Liver (tissue), 8 donors: ENCODE measurements at regions not wholly inside any gene's neighbourhood (a gene's known extent, or its start where the extent isn't known, plus 50 kb on each side); places are given as distances from the start of the nearest gene placed in this dataset.

Experiments used
- DNase-seq: peaks from one replicate; pipeline ENCODE4 v3.0.0-alpha.2; 2017; ENCODE audit warnings: low spot score
- H3K27ac ChIP-seq, 2 donors: one replicate each; pipeline ENCODE4 v1.7.0; 2013; ENCODE audit warnings: inconsistent platforms in 2 of 2, low read length in 2 of 2, control low read depth in 1 of 2, low read depth in 1 of 2, mild to moderate bottlenecking in 1 of 2
- H3K27me3 ChIP-seq, 4 donors: one replicate each; pipeline versions ENCODE4 v1.6.1 to v1.7.0; 2013; ENCODE audit warnings: low read length in 3 of 4, inconsistent platforms in 1 of 4, mild to moderate bottlenecking in 1 of 4, moderate library complexity in 1 of 4; ENCODE audit not compliant: control insufficient read depth in 4 of 4, insufficient read depth in 4 of 4
- H3K36me3 ChIP-seq, 4 donors: one replicate each; pipeline versions ENCODE4 v1.6.1 to v1.7.0; 2013; ENCODE audit warnings: low read length in 3 of 4, mild to moderate bottlenecking in 3 of 4, low read depth in 1 of 4, moderate library complexity in 1 of 4; ENCODE audit not compliant: control insufficient read depth in 4 of 4, insufficient read depth in 3 of 4
- H3K4me1 ChIP-seq, 4 donors: one replicate each; pipeline versions ENCODE4 v1.6.1 to v1.7.0; 2013; ENCODE audit warnings: low read length in 3 of 4, mild to moderate bottlenecking in 3 of 4, moderate library complexity in 1 of 4; ENCODE audit not compliant: control insufficient read depth in 4 of 4, insufficient read depth in 4 of 4
- H3K4me3 ChIP-seq, 3 donors: one replicate each; pipeline versions ENCODE4 v1.6.1 to v1.7.0; 2013; ENCODE audit warnings: low read length in 3 of 3, control low read depth in 1 of 3, low read depth in 1 of 3, mild to moderate bottlenecking in 1 of 3
- H3K9ac ChIP-seq, 2 donors: one replicate each; pipeline ENCODE4 v1.7.0; 2013; ENCODE audit warnings: low read length in 2 of 2, mild to moderate bottlenecking in 2 of 2, moderate library complexity in 2 of 2, control low read depth in 1 of 2, low read depth in 1 of 2
- H3K9me3 ChIP-seq, 4 donors: one replicate each; pipeline versions ENCODE4 v1.6.1 to v1.7.0; 2013; ENCODE audit warnings: low read length in 3 of 4; ENCODE audit not compliant: control insufficient read depth in 4 of 4
- ATF3 ChIP-seq: IDR thresholded peaks from 2 replicates; pipeline ENCODE4 v1.6.1; 2016; ENCODE audit warnings: antibody characterized with exemption
- CTCF ChIP-seq: fragments of 150-350 bp; IDR thresholded peaks from 2 replicates; pipeline ENCODE4 v1.5.1; 2017; ENCODE audit warnings: improper control_type of control experiment, low read depth, low read length; ENCODE audit not compliant: missing input control
- EGR1 ChIP-seq, 2 donors: IDR thresholded peaks; 2 replicates each; pipeline ENCODE4 v1.6.1; 2016 to 2018; ENCODE audit warnings: antibody characterized with exemption in 2 of 2, low read depth in 2 of 2
- FOXA1 ChIP-seq: IDR thresholded peaks from 2 replicates; pipeline ENCODE4 v1.6.1; 2016; ENCODE audit warnings: antibody characterized with exemption
- FOXA2 ChIP-seq: IDR thresholded peaks from 2 replicates; pipeline ENCODE4 v1.6.1; 2016; ENCODE audit warnings: antibody characterized with exemption
- GABPA ChIP-seq, 2 donors: IDR thresholded peaks in 1 of 2; conservative IDR thresholded peaks in 1 of 2; 2 replicates each; pipeline ENCODE4 v1.6.1; 2016; ENCODE audit warnings: antibody characterized with exemption in 2 of 2, mild to moderate bottlenecking in 1 of 2, moderate library complexity in 1 of 2
- HNF4A ChIP-seq, 2 donors: conservative IDR thresholded peaks; 2 replicates each; pipeline ENCODE4 v1.6.1; 2016; ENCODE audit warnings: antibody characterized with exemption in 2 of 2, mild to moderate bottlenecking in 2 of 2
- HNF4G ChIP-seq: IDR thresholded peaks from 2 replicates; pipeline ENCODE4 v1.6.1; 2016; ENCODE audit warnings: antibody characterized with exemption
- JUND ChIP-seq, 2 donors: IDR thresholded peaks; 2 replicates each; pipeline ENCODE4 v1.6.1; 2016; ENCODE audit warnings: antibody characterized with exemption in 2 of 2
- MAX ChIP-seq: IDR thresholded peaks from 2 replicates; pipeline ENCODE4 v1.6.1; 2016; ENCODE audit warnings: antibody characterized with exemption
- NR2F2 ChIP-seq: IDR thresholded peaks from 2 replicates; pipeline ENCODE4 v1.6.1; 2016; ENCODE audit warnings: antibody characterized with exemption
- RAD21 ChIP-seq, 2 donors: IDR thresholded peaks; 2 replicates each; pipeline ENCODE4 v1.6.1; 2016; ENCODE audit warnings: antibody characterized with exemption in 2 of 2, mild to moderate bottlenecking in 2 of 2
- REST ChIP-seq: IDR thresholded peaks from 2 replicates; pipeline ENCODE4 v1.6.1; 2016; ENCODE audit warnings: antibody characterized with exemption, mild to moderate bottlenecking
- RXRA ChIP-seq, 2 donors: IDR thresholded peaks; 2 replicates each; pipeline ENCODE4 v1.6.1; 2017 to 2018; ENCODE audit warnings: antibody characterized with exemption in 2 of 2, mild to moderate bottlenecking in 1 of 2
- SP1 ChIP-seq: IDR thresholded peaks from 2 replicates; pipeline ENCODE4 v1.6.1; 2018; ENCODE audit warnings: antibody characterized with exemption, mild to moderate bottlenecking
- YY1 ChIP-seq: IDR thresholded peaks from 2 replicates; pipeline ENCODE4 v1.6.1; 2016; ENCODE audit warnings: antibody characterized with exemption, mild to moderate bottlenecking
- ZBTB33 ChIP-seq: IDR thresholded peaks from 2 replicates; pipeline ENCODE4 v1.6.1; 2016; ENCODE audit warnings: antibody characterized with exemption
- WGBS: extraction: QIAGEN DNeasy Blood & Tissue Kit; methylation state at CpG from one replicate; pipeline ENCODE4 v1.1.7; 2013; 5-methylcytosine and 5-hydroxymethylcytosine counted together
- donor health status: healthy.
- donor health status: healthy.
- donor health status: healthy.
- donor health status: healthy.
- donor health status: healthy.

GRCh38 chr12:127223731-127224130 is 1043.2 kb upstream of the TMEM132C start:
- no peak for DNase-seq
- TF ChIP-seq MAX (no peak), FOXA1 (no peak), FOXA2 (no peak), YY1 (no peak), RXRA (IDR thresholded peaks at IDR 0.05) (no peak), RAD21 (IDR thresholded peaks at IDR 0.05) (no peak), CTCF (no peak), REST (no peak)

GRCh38 chr12:127230843-127231260 is 1036.1 kb upstream of the TMEM132C start:
- H3K9me3 ChIP-seq: no peaks in the 10 kb centered on the region
- no peak overlapping the region for H3K27ac ChIP-seq
- H3K9ac ChIP-seq: no peak overlapping the region
- no peak overlapping the region for H3K4me3 ChIP-seq
- H3K27me3 ChIP-seq: no peaks in the 10 kb centered on the region
- no peak for DNase-seq
- 67% methylated on average over 6 of the region's 6 CpGs for WGBS
- TF ChIP-seq ATF3 (no peak), ZBTB33 (no peak), RAD21 (IDR thresholded peaks at IDR 0.05) (no peak), HNF4A (conservative IDR thresholded peaks at IDR 0.05) (no peak), CTCF (no peak), NR2F2 (no peak), FOXA1 (no peak), EGR1 (IDR thresholded peaks at IDR 0.05; ENCODE audit: low read depth in 2 of 2) (no peak), GABPA (IDR thresholded peaks at IDR 0.05 in 1 of 2, conservative IDR thresholded peaks at IDR 0.05 in 1 of 2) (no peak), SP1 (no peak), RXRA (IDR thresholded peaks at IDR 0.05) (no peak), JUND (IDR thresholded peaks at IDR 0.05) (no peak), MAX (no peak), HNF4G (no peak), YY1 (no peak), FOXA2 (no peak)
- no peaks in the 10 kb centered on the region for H3K4me1 ChIP-seq
- H3K36me3 ChIP-seq: no peaks in the 10 kb centered on the region

More at GRCh38 chr12:127223731-127224130, 1043.2 kb upstream of the TMEM132C start:
- no peak overlapping the region for H3K27ac ChIP-seq
- no peaks in the 10 kb centered on the region for H3K9me3 ChIP-seq
- no peaks in the 10 kb centered on the region for H3K4me1 ChIP-seq
- no peaks in the 10 kb centered on the region for H3K27me3 ChIP-seq
- WGBS: 71% methylated on average over 3 of the region's 3 CpGs
- H3K4me3 ChIP-seq: no peak overlapping the region
- no peaks in the 10 kb centered on the region for H3K36me3 ChIP-seq
- no peak overlapping the region for H3K9ac ChIP-seq
